Right renal pelvis (tissue), 4 donors: ENCODE measurements at regions not wholly inside any gene's neighbourhood (a gene's known extent, or its start where the extent isn't known, plus 50 kb on each side); places are given as distances from the start of the nearest gene placed in this dataset.
"Not testable (repeated sequence)": the region's sequence is repeated elsewhere in the genome, so short reads cannot be mapped to it uniquely, and the experiment has no call there.

Experiments
- DNase-seq, 4 donors: peaks; one replicate each; pipeline ENCODE4 v3.0.0-alpha.2; 2013; ENCODE audit warnings: low read depth in 4 of 4, low spot score in 3 of 4, missing footprints in 1 of 4

- no peak for DNase-seq
These were observed 105.3 kb upstream of the C2CD4B start for GRCh38 chr15:62270216-62270921.

GRCh38 chr15:62272290-62272689 is 107.2 kb upstream of the C2CD4B start:
- DNase-seq, result no peak

- no peak for DNase-seq
These were observed 110.7 kb upstream of the C2CD4B start for GRCh38 chr15:62275831-62276230.

- no peak for DNase-seq
These were observed 112.8 kb upstream of the C2CD4B start for GRCh38 chr15:62277816-62278394.

GRCh38 chr15:62278534-62278933 is 113.4 kb upstream of the C2CD4B start:
- no peak for DNase-seq

- no peak for DNase-seq
These were observed 114.0 kb upstream of the C2CD4B start for GRCh38 chr15:62279041-62279440.

GRCh38 chr15:62280625-62281024 is 115.5 kb upstream of the C2CD4B start:
- no peak for DNase-seq

GRCh38 chr15:62281801-62282200 is 116.7 kb upstream of the C2CD4B start:
- DNase-seq, result not testable (repeated sequence)

GRCh38 chr15:62287066-62287857 is 122.2 kb upstream of the C2CD4B start:
- DNase-seq, result no peak

GRCh38 chr15:62288361-62289017 is 123.4 kb upstream of the C2CD4B start:
- DNase-seq, result no peak

GRCh38 chr15:62291262-62291661 is 126.2 kb upstream of the C2CD4B start:
- no peak for DNase-seq

- DNase-seq, result no peak
These were observed 131.8 kb upstream of the C2CD4B start for GRCh38 chr15:62296756-62297507.

GRCh38 chr15:62297522-62297921 is 132.4 kb upstream of the C2CD4B start:
- no peak for DNase-seq

GRCh38 chr15:62297933-62298332 is 132.8 kb upstream of the C2CD4B start:
- DNase-seq, result no peak

- DNase-seq, result no peak
These were observed 133.7 kb upstream of the C2CD4B start for GRCh38 chr15:62298811-62299210.

GRCh38 chr15:62299541-62299940 is 134.5 kb upstream of the C2CD4B start:
- no peak for DNase-seq

- DNase-seq, result no peak
These were observed 137.0 kb upstream of the C2CD4B start for GRCh38 chr15:62301993-62302675.

- DNase-seq, result peak; percentile 43 to 67 (median 54)
These were observed 141.9 kb upstream of the C2CD4B start for GRCh38 chr15:62306851-62307504.

GRCh38 chr15:62307551-62307950 is 142.5 kb upstream of the C2CD4B start:
- no peak for DNase-seq
